ENCODE measurements at regions not wholly inside any gene's neighbourhood (a gene's known extent, or its start where the extent isn't known, plus 50 kb on each side); places are given as distances from the start of the nearest gene placed in this dataset.

GRCh38 chr10:22475651-22476600 lies 130.6 kb downstream of the SPAG6 start:
- no peaks in the 10 kb centered on the region for H3K27me3 ChIP-seq (ENCODE audit: insufficient read depth, low read length, poor library complexity)
- no peak overlapping the region for H3K4me2 ChIP-seq (ENCODE audit: insufficient read depth, low read length)

DNA sequence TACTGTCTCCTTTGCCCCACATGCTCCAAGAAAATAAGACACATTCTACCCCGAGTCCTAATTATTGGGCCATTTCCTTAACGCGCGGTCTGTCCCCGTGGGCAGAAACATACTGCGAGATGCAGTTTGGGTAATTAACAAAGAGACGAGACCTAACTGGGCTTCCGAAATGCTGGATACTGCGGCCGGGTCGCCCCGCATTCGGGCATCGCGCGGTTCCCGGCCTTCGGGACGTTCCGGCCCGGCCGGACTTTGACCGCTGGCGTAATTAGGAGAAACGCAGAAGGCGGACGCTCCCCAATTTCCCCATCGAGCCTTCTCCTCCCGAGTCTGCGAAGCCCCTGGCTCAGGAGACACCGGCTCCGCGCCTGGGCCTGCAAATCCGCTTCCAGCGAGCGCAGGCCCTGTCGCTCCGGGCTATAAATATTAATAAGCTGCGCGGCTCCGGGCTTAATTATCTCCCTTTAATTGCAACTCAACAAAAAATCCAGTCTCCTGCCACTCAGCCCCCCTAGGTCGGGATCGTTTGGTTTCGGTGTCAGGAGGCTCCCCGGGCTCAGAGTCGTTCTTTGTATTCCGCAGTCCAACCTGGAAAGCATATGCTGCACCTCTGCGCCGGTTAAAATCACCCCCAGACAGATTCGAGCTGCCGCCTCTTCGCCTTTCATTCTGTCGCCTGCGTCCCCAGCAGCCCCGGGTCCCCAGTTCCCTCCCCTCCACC lies 131.5 kb downstream of the SPAG6 start:
- no peak overlapping the region for H3K4me3 ChIP-seq (ENCODE audit: low read depth in 1 of 2, low read length in 2 of 2)
- no peak for DNase-seq
- no peaks in the 10 kb centered on the region for H3K27me3 ChIP-seq (ENCODE audit: insufficient read depth, low read length, poor library complexity)
- H3K4me2 ChIP-seq (ENCODE audit: insufficient read depth, low read length), result no peak overlapping the region
- no peaks in the 10 kb centered on the region for H4K20me1 ChIP-seq (ENCODE audit: insufficient read depth, low read length)
- H3K9ac ChIP-seq (ENCODE audit: low read depth, low read length), result no peak overlapping the region
- TF ChIP-seq EZH2 (IDR thresholded peaks at IDR 0.05; ENCODE audit: borderline replicate concordance, low read depth, low read length, severe bottlenecking), result no peak
- TF ChIP-seq, protein P1, sequence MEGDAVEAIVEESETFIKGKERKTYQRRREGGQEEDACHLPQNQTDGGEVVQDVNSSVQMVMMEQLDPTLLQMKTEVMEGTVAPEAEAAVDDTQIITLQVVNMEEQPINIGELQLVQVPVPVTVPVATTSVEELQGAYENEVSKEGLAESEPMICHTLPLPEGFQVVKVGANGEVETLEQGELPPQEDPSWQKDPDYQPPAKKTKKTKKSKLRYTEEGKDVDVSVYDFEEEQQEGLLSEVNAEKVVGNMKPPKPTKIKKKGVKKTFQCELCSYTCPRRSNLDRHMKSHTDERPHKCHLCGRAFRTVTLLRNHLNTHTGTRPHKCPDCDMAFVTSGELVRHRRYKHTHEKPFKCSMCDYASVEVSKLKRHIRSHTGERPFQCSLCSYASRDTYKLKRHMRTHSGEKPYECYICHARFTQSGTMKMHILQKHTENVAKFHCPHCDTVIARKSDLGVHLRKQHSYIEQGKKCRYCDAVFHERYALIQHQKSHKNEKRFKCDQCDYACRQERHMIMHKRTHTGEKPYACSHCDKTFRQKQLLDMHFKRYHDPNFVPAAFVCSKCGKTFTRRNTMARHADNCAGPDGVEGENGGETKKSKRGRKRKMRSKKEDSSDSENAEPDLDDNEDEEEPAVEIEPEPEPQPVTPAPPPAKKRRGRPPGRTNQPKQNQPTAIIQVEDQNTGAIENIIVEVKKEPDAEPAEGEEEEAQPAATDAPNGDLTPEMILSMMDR (IDR thresholded peaks at IDR 0.05; ENCODE audit: borderline replicate concordance, extremely low read depth, low read length, poor library complexity, severe bottlenecking), result no peak
- no peaks in the 10 kb centered on the region for H3K36me3 ChIP-seq (ENCODE audit: insufficient read depth, low read length)
- H3K4me1 ChIP-seq (ENCODE audit: insufficient read depth, low read length), result peaks cover 16% of the 10 kb centered on the region
- no peaks in the 10 kb centered on the region for H3K9me3 ChIP-seq (ENCODE audit: insufficient read depth, low read length, severe bottlenecking)
- H3K79me2 ChIP-seq (ENCODE audit: insufficient read depth, low read length), result no peaks in the 10 kb centered on the region
- ATAC-seq (ENCODE audit: insufficient read depth, low read depth), result no peak
- H2AFZ ChIP-seq (ENCODE audit: low read depth, low read length), result no peak overlapping the region
- no peak overlapping the region for H3K27ac ChIP-seq (ENCODE audit: low read length)

More at GRCh38 chr10:22475651-22476600, 130.6 kb downstream of the SPAG6 start:
- Histone ChIP-seq H3K4me3 (ENCODE audit: low read depth in 1 of 2, low read length in 2 of 2) (no peak overlapping the region), H3K27ac (ENCODE audit: low read length) (no peak overlapping the region), H3K4me1 (ENCODE audit: insufficient read depth, low read length) (peaks cover 16% of the 10 kb centered on the region), H3K9ac (ENCODE audit: low read depth, low read length) (no peak overlapping the region), H3K9me3 (ENCODE audit: insufficient read depth, low read length, severe bottlenecking) (no peaks in the 10 kb centered on the region), H3K36me3 (ENCODE audit: insufficient read depth, low read length) (no peaks in the 10 kb centered on the region), H4K20me1 (ENCODE audit: insufficient read depth, low read length) (no peaks in the 10 kb centered on the region), H3K79me2 (ENCODE audit: insufficient read depth, low read length) (no peaks in the 10 kb centered on the region), H2AFZ (ENCODE audit: low read depth, low read length) (no peak overlapping the region)
- ATAC-seq (ENCODE audit: insufficient read depth, low read depth), result no peak
- TF ChIP-seq, protein P1 (IDR thresholded peaks at IDR 0.05; ENCODE audit: borderline replicate concordance, extremely low read depth, low read length, poor library complexity, severe bottlenecking), result no peak
- no peak for TF ChIP-seq EZH2 (IDR thresholded peaks at IDR 0.05; ENCODE audit: borderline replicate concordance, low read depth, low read length, severe bottlenecking)
- no peak for DNase-seq

DNA sequence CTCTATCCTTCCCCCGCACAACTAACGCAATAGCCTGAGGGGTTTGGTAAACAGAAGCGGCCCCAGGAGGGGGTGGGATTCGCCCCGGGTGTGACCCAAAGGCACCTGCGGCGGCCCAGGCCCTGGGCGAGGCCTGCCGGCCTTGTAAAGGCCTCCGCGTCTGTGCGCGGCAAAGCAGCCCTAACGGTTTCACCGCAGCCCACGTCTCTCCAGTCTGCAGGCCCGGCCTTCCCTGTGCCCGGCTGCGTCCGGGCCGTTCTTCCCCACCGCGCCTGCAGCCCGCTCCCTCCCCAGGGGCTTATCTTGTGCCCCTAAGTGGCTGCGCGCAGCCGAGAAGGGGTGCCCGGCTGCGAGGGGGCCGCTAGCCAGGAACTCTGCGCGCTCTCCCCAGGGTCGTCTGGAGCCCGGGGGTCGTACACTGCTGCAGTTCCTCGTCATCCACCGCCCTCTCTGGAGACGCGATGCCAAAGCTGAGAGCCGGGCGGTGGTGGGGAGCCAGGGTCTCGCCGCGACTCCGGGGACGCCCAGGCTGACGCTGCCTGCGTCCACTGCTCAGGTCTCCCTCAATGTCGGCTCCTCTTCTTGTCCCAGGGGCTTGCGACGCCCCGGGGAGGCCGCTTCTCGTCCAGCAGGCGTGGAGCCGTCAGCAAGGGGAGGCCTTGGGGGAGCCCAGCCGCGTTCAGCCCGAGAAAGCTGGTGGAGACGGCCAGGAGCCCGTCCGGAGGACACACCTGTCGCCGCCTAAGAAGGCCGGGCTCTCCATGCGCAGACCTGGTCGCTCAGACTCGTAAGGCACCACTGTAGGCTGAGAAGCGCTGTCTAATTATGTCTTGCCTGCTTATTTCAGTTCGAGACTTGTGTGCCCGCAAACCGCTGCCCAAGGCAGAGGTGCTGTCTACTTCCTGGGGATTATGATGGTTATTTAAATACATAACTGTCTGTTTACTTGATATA lies 132.3 kb downstream of the SPAG6 start:
- TF ChIP-seq EZH2 (IDR thresholded peaks at IDR 0.05; ENCODE audit: borderline replicate concordance, low read depth, low read length, severe bottlenecking), result no peak
- TF ChIP-seq, protein P1 (IDR thresholded peaks at IDR 0.05; ENCODE audit: borderline replicate concordance, extremely low read depth, low read length, poor library complexity, severe bottlenecking), result no peak
- no peaks in the 10 kb centered on the region for H3K79me2 ChIP-seq (ENCODE audit: insufficient read depth, low read length)
- no peak overlapping the region for H2AFZ ChIP-seq (ENCODE audit: low read depth, low read length)
- no peak for DNase-seq
- H4K20me1 ChIP-seq (ENCODE audit: insufficient read depth, low read length), result no peaks in the 10 kb centered on the region
- H3K4me3 ChIP-seq (ENCODE audit: low read depth in 1 of 2, low read length in 2 of 2), result no peak overlapping the region
- no peak overlapping the region for H3K9ac ChIP-seq (ENCODE audit: low read depth, low read length)
- H3K27ac ChIP-seq (ENCODE audit: low read length), result no peak overlapping the region
- H3K4me1 ChIP-seq (ENCODE audit: insufficient read depth, low read length), result peaks cover 16% of the 10 kb centered on the region
- H3K27me3 ChIP-seq (ENCODE audit: insufficient read depth, low read length, poor library complexity), result no peaks in the 10 kb centered on the region
- H3K4me2 ChIP-seq (ENCODE audit: insufficient read depth, low read length), result no peak overlapping the region
- H3K9me3 ChIP-seq (ENCODE audit: insufficient read depth, low read length, severe bottlenecking), result no peaks in the 10 kb centered on the region
- ATAC-seq (ENCODE audit: insufficient read depth, low read depth), result no peak
- H3K36me3 ChIP-seq (ENCODE audit: insufficient read depth, low read length), result no peaks in the 10 kb centered on the region
